Ovary (tissue), 3 donors: ENCODE measurements at regions not wholly inside any gene's neighbourhood (a gene's known extent, or its start where the extent isn't known, plus 50 kb on each side); places are given as distances from the start of the nearest gene placed in this dataset.

Source experiments
- EP300 ChIP-seq: sonication (generic); formaldehyde crosslinking; IDR thresholded peaks from one replicate; pipeline ENCODE4 v1.6.1; 2017; ENCODE audit warnings: antibody characterized with exemption
- POLR2A ChIP-seq: fragments of 450-650 bp; IDR thresholded peaks from one replicate; pipeline ENCODE4 v1.6.1; 2017; ENCODE audit warnings: antibody characterized with exemption, mild to moderate bottlenecking, moderate library complexity
- TF ChIP-seq, protein P1 (sequence below), 3 donors: fragments of 450-650 bp in 2 of 3; fragments of 200-600 bp in 1 of 3; IDR thresholded peaks; one replicate each; pipeline versions ENCODE4 v1.5.1 to v1.8.0; 2016 to 2022; ENCODE audit warnings: antibody characterized with exemption in 3 of 3, mild to moderate bottlenecking in 1 of 3
- donor health status: DM: no; HTN: no; CAD: no.

DNA sequence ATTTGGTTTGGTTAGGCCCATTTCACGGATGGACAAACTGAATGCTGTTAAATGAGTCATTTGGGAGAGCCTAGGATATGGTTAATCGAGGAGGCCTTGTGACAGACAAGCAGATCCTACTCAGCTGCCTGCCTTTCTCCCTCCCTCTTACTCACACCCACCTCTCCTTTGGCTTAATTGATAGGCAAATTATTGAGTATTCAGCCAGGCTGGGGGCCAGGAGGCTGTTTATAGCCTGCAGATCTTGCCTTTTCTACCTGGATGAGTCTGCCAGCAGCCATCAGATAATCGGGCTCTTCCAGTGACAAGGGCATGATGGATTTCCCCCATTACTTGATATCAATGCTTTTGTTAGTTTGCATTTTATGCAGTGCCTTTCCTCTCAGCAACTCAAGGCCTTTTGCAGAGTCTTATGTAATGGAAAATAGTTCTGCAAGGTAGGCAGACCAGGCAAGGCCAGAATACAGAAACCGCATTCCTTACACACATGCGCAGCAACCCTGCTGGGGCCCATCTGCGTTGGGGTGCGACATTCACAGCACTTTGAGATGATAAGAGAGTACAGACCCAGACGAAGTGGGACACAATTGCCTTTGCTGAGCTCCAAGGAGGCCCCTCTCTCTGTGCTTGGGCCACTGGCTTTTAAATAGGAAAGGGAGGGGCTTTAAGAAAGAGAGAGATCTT is 96.2 kb upstream of the ATP6AP2 start:
- TF ChIP-seq, protein P1, sequence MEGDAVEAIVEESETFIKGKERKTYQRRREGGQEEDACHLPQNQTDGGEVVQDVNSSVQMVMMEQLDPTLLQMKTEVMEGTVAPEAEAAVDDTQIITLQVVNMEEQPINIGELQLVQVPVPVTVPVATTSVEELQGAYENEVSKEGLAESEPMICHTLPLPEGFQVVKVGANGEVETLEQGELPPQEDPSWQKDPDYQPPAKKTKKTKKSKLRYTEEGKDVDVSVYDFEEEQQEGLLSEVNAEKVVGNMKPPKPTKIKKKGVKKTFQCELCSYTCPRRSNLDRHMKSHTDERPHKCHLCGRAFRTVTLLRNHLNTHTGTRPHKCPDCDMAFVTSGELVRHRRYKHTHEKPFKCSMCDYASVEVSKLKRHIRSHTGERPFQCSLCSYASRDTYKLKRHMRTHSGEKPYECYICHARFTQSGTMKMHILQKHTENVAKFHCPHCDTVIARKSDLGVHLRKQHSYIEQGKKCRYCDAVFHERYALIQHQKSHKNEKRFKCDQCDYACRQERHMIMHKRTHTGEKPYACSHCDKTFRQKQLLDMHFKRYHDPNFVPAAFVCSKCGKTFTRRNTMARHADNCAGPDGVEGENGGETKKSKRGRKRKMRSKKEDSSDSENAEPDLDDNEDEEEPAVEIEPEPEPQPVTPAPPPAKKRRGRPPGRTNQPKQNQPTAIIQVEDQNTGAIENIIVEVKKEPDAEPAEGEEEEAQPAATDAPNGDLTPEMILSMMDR (IDR thresholded peaks at IDR 0.05): no peak
- TF ChIP-seq POLR2A (no peak), EP300 (no peak)
